Uterus (tissue), 2 donors: ENCODE measurements at regions not wholly inside any gene's neighbourhood (a gene's known extent, or its start where the extent isn't known, plus 50 kb on each side); places are given as distances from the start of the nearest gene placed in this dataset.

Experiments used
- POLR2A ChIP-seq, 2 donors: fragments of 450-650 bp; IDR thresholded peaks; one replicate each; pipeline ENCODE4 v1.6.1; 2016; ENCODE audit warnings: antibody characterized with exemption in 2 of 2, mild to moderate bottlenecking in 1 of 2, moderate library complexity in 1 of 2
- TF ChIP-seq, protein P1 (sequence below), 4 experiments: fragments of 200-600 bp in 2 of 4; fragments of 450-650 bp in 2 of 4; sonication (generic) in 2 of 4; IDR thresholded peaks; one replicate each; pipeline ENCODE4 v1.5.1; 2016 to 2019; ENCODE audit warnings: antibody characterized with exemption in 4 of 4, mild to moderate bottlenecking in 2 of 4, moderate library complexity in 1 of 4

DNA sequence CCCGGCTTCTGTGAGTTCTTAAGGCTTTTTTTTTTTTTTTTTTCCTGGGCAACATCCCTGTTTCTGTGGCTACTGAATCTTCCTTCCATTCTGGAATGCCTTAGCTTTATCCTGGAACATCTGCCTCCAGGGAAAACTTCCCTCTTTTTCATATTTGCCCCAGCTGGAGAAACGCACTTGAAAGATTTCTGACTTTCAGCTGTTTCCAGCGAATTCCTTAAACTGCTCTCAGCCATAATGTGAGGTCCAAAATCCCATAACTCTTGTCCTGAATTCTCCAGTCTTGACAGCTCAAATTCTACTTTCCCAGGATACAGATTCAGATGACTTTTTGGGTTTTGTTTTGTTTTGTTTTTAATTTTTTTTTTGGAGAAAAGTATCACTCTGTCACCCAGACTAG, 263.6 kb upstream of the AUTS2 start:
- TF ChIP-seq, protein P1, sequence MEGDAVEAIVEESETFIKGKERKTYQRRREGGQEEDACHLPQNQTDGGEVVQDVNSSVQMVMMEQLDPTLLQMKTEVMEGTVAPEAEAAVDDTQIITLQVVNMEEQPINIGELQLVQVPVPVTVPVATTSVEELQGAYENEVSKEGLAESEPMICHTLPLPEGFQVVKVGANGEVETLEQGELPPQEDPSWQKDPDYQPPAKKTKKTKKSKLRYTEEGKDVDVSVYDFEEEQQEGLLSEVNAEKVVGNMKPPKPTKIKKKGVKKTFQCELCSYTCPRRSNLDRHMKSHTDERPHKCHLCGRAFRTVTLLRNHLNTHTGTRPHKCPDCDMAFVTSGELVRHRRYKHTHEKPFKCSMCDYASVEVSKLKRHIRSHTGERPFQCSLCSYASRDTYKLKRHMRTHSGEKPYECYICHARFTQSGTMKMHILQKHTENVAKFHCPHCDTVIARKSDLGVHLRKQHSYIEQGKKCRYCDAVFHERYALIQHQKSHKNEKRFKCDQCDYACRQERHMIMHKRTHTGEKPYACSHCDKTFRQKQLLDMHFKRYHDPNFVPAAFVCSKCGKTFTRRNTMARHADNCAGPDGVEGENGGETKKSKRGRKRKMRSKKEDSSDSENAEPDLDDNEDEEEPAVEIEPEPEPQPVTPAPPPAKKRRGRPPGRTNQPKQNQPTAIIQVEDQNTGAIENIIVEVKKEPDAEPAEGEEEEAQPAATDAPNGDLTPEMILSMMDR (IDR thresholded peaks at IDR 0.05) = no peak
- TF ChIP-seq POLR2A (IDR thresholded peaks at IDR 0.05) = no peak
